ENCODE measurements at regions not wholly inside any gene's neighbourhood (a gene's known extent, or its start where the extent isn't known, plus 50 kb on each side); places are given as distances from the start of the nearest gene placed in this dataset.

DNA sequence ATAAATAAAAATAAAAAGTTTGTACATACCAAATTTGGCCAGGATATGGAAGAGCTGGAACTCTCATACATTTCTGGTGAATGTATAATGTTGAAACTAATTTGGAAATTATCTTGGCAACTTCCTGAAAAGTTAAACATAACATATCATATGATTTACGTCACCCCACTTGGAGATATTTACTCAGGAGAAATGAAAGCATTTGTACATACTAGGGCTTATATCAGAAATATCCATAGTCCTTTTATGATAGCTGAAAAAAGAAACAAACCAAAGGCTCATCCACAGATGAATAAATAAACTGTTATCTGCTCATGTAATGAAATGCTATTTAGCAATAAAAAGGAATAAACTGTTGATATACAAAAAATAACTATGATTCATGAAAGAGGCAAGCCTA is 318.2 kb upstream of the NRXN1 start:
- Histone ChIP-seq H3K9me3 (no peaks in the 10 kb centered on the region), H3K4me1 (no peaks in the 10 kb centered on the region), H3K27me3 (no peaks in the 10 kb centered on the region), H3K4me3 (no peak overlapping the region), H3K36me3 (no peaks in the 10 kb centered on the region), H3K27ac (no peak overlapping the region)
- 19 to 21% methylated on average over 1 of the region's 1 CpG for WGBS, 2 donors (ENCODE audit: low coverage in 1 of 2)
- in situ Hi-C loops (cut with MboI; ENCODE audit: low pct_ligation_motif_present in 1 of 4, low pct_unique_long_range_greater_than_20kb in 1 of 4, low sequenced_read_pairs in 3 of 4) (no loop called here), intact Hi-C loops (cut with DNase I; ENCODE audit: low total_unique reads) (no loop called here)
- no peak for DNase-seq
- TF ChIP-seq CTCF (IDR thresholded peaks at IDR 0.05) (no peak), POLR2A (IDR thresholded peaks at IDR 0.05) (no peak), POLR2AphosphoS5 (IDR thresholded peaks at IDR 0.05) (no peak), EP300 (IDR thresholded peaks at IDR 0.05; ENCODE audit: low read depth) (no peak)

- TF ChIP-seq EP300 (IDR thresholded peaks at IDR 0.05; ENCODE audit: low read depth) (no peak), POLR2A (IDR thresholded peaks at IDR 0.05) (no peak), CTCF (IDR thresholded peaks at IDR 0.05) (no peak), POLR2AphosphoS5 (IDR thresholded peaks at IDR 0.05) (no peak)
- no peak for DNase-seq
- intact Hi-C loops (cut with DNase I; ENCODE audit: low total_unique reads), result no loop called here
- Histone ChIP-seq H3K4me1 (no peaks in the 10 kb centered on the region), H3K27me3 (no peaks in the 10 kb centered on the region), H3K27ac (no peak overlapping the region), H3K9me3 (no peaks in the 10 kb centered on the region), H3K36me3 (no peaks in the 10 kb centered on the region), H3K4me3 (no peak overlapping the region)
- WGBS, 2 donors (ENCODE audit: low coverage in 1 of 2), result 53 to 55% methylated on average over 2 of the region's 2 CpGs
- in situ Hi-C loops (cut with MboI; ENCODE audit: low pct_ligation_motif_present in 1 of 4, low pct_unique_long_range_greater_than_20kb in 1 of 4, low sequenced_read_pairs in 3 of 4), result no loop called here
Observed at GRCh38 chr2:51344886-51345285, 313.0 kb upstream of the NRXN1 start.

DNA sequence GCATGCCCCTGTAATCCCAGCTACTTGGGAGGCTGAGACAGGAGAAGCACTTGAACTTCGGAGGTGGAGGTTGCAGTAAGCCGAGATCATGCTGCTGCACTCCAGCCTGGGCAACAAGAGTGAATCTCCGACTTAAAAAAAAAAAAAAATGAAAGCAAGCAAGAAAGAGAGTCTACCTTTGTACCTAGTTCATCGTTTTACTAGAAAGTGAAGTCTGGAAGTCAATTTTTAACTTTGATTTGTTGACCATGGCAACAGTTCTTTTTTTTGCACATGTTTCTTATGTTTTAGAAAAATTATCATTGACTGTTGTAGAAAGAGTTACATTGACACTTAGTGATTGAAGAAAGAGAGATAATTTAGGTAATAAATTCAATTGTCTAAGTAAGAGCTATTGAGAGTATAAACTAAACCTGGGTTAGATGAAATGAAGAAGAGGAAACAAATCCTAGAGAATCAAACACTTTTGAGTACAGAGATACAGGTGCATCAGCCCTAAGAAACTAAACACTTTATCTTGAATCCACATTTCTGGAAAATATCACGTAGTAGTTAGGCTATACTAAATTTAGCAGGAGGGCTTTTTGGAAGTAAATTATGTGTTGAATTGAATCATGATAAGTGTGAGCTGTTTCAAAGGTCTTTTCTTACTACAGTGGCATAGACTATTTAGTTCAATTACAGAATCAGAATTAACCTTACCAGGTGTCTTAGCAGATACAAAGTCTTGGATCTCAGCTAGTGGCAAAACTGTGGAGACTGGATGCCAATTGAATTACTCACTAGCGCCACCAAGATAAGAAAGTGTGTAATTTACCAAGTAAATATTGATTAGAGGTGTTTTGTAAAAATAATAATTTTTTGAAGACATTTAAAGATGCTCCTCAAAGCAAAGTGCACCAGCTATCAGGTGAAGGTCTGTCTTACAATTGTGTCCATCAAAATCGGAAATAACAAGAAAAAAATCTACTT is 303.4 kb upstream of the NRXN1 start:
- intact Hi-C loops (cut with DNase I; ENCODE audit: low total_unique reads) (no loop called here), in situ Hi-C loops (cut with MboI; ENCODE audit: low pct_ligation_motif_present in 1 of 4, low pct_unique_long_range_greater_than_20kb in 1 of 4, low sequenced_read_pairs in 3 of 4) (no loop called here)
- no peak for DNase-seq
- H3K27me3 ChIP-seq, result no peaks in the 10 kb centered on the region
- no peak overlapping the region for H3K27ac ChIP-seq
- H3K4me1 ChIP-seq, result no peaks in the 10 kb centered on the region
- 41 to 48% methylated on average over 7 of the region's 7 CpGs for WGBS, 2 donors (ENCODE audit: low coverage in 1 of 2)
- no peak for TF ChIP-seq POLR2AphosphoS5 (IDR thresholded peaks at IDR 0.05)
- no peak for TF ChIP-seq EP300 (IDR thresholded peaks at IDR 0.05; ENCODE audit: low read depth)
- TF ChIP-seq POLR2A (IDR thresholded peaks at IDR 0.05), result no peak
- TF ChIP-seq CTCF (IDR thresholded peaks at IDR 0.05), result no peak
- H3K4me3 ChIP-seq, result no peak overlapping the region
- no peaks in the 10 kb centered on the region for H3K36me3 ChIP-seq
- H3K9me3 ChIP-seq, result no peaks in the 10 kb centered on the region

GRCh38 chr2:51329512-51329911 is 297.6 kb upstream of the NRXN1 start:
- Histone ChIP-seq H3K36me3 (no peaks in the 10 kb centered on the region), H3K27ac (no peak overlapping the region), H3K4me1 (no peaks in the 10 kb centered on the region), H3K9me3 (no peaks in the 10 kb centered on the region), H3K4me3 (no peak overlapping the region), H3K27me3 (no peaks in the 10 kb centered on the region)
- in situ Hi-C loops (cut with MboI; ENCODE audit: low pct_ligation_motif_present in 1 of 4, low pct_unique_long_range_greater_than_20kb in 1 of 4, low sequenced_read_pairs in 3 of 4) (no loop called here), intact Hi-C loops (cut with DNase I; ENCODE audit: low total_unique reads) (no loop called here)
- TF ChIP-seq EP300 (IDR thresholded peaks at IDR 0.05; ENCODE audit: low read depth), result no peak
- WGBS, 2 donors (ENCODE audit: low coverage in 1 of 2), result 51 to 63% methylated on average over 1 of the region's 1 CpG
- DNase-seq, result no peak

All from transverse colon (tissue), 4 donors.